ENCODE measurements at regions not wholly inside any gene's neighbourhood (a gene's known extent, or its start where the extent isn't known, plus 50 kb on each side); places are given as distances from the start of the nearest gene placed in this dataset.

- TF ChIP-seq EP300 (IDR thresholded peaks at IDR 0.05) (no peak), CTCF (IDR thresholded peaks at IDR 0.05) (no peak)
These were observed 183.3 kb downstream of the DEPDC1B start for GRCh38 chr5:60516688-60517087.
